ENCODE measurements at regions not wholly inside any gene's neighbourhood (a gene's known extent, or its start where the extent isn't known, plus 50 kb on each side); places are given as distances from the start of the nearest gene placed in this dataset.
"Not testable (repeated sequence)": the region's sequence is repeated elsewhere in the genome, so short reads cannot be mapped to it uniquely, and the experiment has no call there.

- Histone ChIP-seq H3K36me3 (no peaks in the 10 kb centered on the region), H3K9me3 (no peaks in the 10 kb centered on the region), H3K27me3 (no peaks in the 10 kb centered on the region), H3K4me3 (no peak overlapping the region), H3K27ac (peak overlapping the region in 2 of 4 donors; percentile 13 to 30), H3K4me1 (peaks cover 12 to 23% (median 18%) of the 10 kb centered on the region in 3 donors)
- no peak for TF ChIP-seq CTCF (IDR thresholded peaks at IDR 0.05)
- DNase-seq (peak in 4 of 6 donors; percentile 16 to 59 (median 26)), ATAC-seq (peak; percentile 53 to 67 (median 58)), FAIRE-seq (no peak)
- intact Hi-C loops (cut with DNase I): loop anchor here in 2 of 3 donors (5.0 to 10.0 kb wide), 2 partner anchors 266 to 334 kb away; no protein-coding TSS in a partner anchor
- WGBS, 2 donors: 42 to 51% methylated on average over 9 of the region's 9 CpGs
Measured at GRCh38 chr2:191500884-191501560, 176.9 kb upstream of the NABP1 start.

- ATAC-seq (peak; percentile 71 to 89 (median 82)), FAIRE-seq (peak; percentile 85), DNase-seq (no peak)
- H3K4me3 ChIP-seq: no peak overlapping the region
- WGBS, 2 donors: 28 to 42% methylated on average over 3 of the region's 3 CpGs
- peak in 3 of 4 donors; percentile 49 to 60 (median 50) for TF ChIP-seq CTCF (IDR thresholded peaks at IDR 0.05)
- H3K27me3 ChIP-seq: no peaks in the 10 kb centered on the region
- intact Hi-C loops (cut with DNase I): loop anchor here in 2 of 3 donors (5.0 to 10.0 kb wide), 2 partner anchors 267 to 334 kb away; no protein-coding TSS in a partner anchor
- peak overlapping the region in 2 of 4 donors; percentile 13 to 30 for H3K27ac ChIP-seq
- H3K4me1 ChIP-seq: peaks cover 12 to 23% (median 18%) of the 10 kb centered on the region in 3 donors
- no peaks in the 10 kb centered on the region for H3K36me3 ChIP-seq
- no peaks in the 10 kb centered on the region for H3K9me3 ChIP-seq
Measured at GRCh38 chr2:191501561-191502168, 176.3 kb upstream of the NABP1 start.

GRCh38 chr2:191506515-191506914 lies 171.4 kb upstream of the NABP1 start:
- no peak overlapping the region for H3K27ac ChIP-seq
- H3K36me3 ChIP-seq: no peaks in the 10 kb centered on the region
- H3K9me3 ChIP-seq: no peaks in the 10 kb centered on the region
- DNase-seq (no peak), ATAC-seq (no peak), FAIRE-seq (no peak)
- H3K27me3 ChIP-seq: no peaks in the 10 kb centered on the region
- intact Hi-C loops (cut with DNase I): loop anchor here in 2 of 3 donors (10.0 kb wide), 1 partner anchor 272 kb away; no protein-coding TSS in a partner anchor
- no peak overlapping the region for H3K4me3 ChIP-seq
- TF ChIP-seq CTCF (IDR thresholded peaks at IDR 0.05): no peak
- H3K4me1 ChIP-seq: peaks cover 0 to under 1% (median 0%) of the 10 kb centered on the region in 3 donors
- WGBS, 2 donors: 73 to 77% methylated on average over 3 of the region's 3 CpGs

- not testable (repeated sequence) for H3K4me3 ChIP-seq, H3K27ac ChIP-seq, FAIRE-seq, H3K36me3 ChIP-seq, DNase-seq, H3K4me1 ChIP-seq, H3K27me3 ChIP-seq, H3K9me3 ChIP-seq, ATAC-seq
- intact Hi-C loops (cut with DNase I): loop anchor here in 2 of 3 donors (10.0 kb wide), 1 partner anchor 273 kb away; no protein-coding TSS in a partner anchor
- WGBS, 2 donors: 76 to 82% methylated on average over 7 to 8 of the region's 8 CpGs
Measured at GRCh38 chr2:191507252-191507853, 170.6 kb upstream of the NABP1 start.

GRCh38 chr2:191508738-191509137 lies 169.2 kb upstream of the NABP1 start:
- Histone ChIP-seq H3K9me3 (no peaks in the 10 kb centered on the region), H3K27me3 (no peaks in the 10 kb centered on the region), H3K27ac (no peak overlapping the region), H3K4me3 (no peak overlapping the region), H3K4me1 (no peaks in the 10 kb centered on the region), H3K36me3 (no peaks in the 10 kb centered on the region)
- no peak for ATAC-seq
- 75 to 85% methylated on average over 5 of the region's 5 CpGs for WGBS, 2 donors
- intact Hi-C loops (cut with DNase I): loop anchor here in 2 of 3 donors (10.0 kb wide), 1 partner anchor 274 kb away; no protein-coding TSS in a partner anchor
- TF ChIP-seq CTCF (IDR thresholded peaks at IDR 0.05): no peak
- FAIRE-seq: no peak
- no peak for DNase-seq
